WTC11 (cell line): ENCODE measurements at regions not wholly inside any gene's neighbourhood (a gene's known extent, or its start where the extent isn't known, plus 50 kb on each side); places are given as distances from the start of the nearest gene placed in this dataset.

Source experiments
- ATAC-seq: fragments of 200-7000 bp; cut with Tn5 transposase; 2 replicates; pipeline ENCODE4 v1.10.0; 2021; ENCODE audit warnings: mild to moderate bottlenecking, moderate library complexity
- CTCF ChIA-PET: fragments of 300-600 bp; sonication (Branson Sonifier 250); formaldehyde crosslinking; loops from one replicate; lab custom pipeline; 2021; ENCODE audit warnings: antibody characterized with exemption; lab: Charles Lee
- POLR2A ChIA-PET: fragments of 350-600 bp; sonication (Branson Sonifier 250); formaldehyde crosslinking; loops from one replicate; lab custom pipeline; 2021; ENCODE audit warnings: antibody characterized with exemption; lab: Charles Lee
- DNase-seq: peaks from one replicate; pipeline ENCODE4 v3.0.0; 2021; ENCODE audit warnings: low spot score
- H3K27ac Mint-ChIP-seq: 2 replicates; pipeline ENCODE4 v1.8.0; 2021; ENCODE audit warnings: mixed read lengths
- H3K27me3 Mint-ChIP-seq: 2 replicates; pipeline ENCODE4 v1.8.0; 2021; ENCODE audit warnings: low read depth, mild to moderate bottlenecking, moderate library complexity, mixed read lengths
- H3K36me3 Mint-ChIP-seq: 2 replicates; pipeline ENCODE4 v1.8.0; 2021; ENCODE audit warnings: mixed read lengths
- H3K4me1 Mint-ChIP-seq: 2 replicates; pipeline ENCODE4 v1.8.0; 2022; ENCODE audit warnings: mixed read lengths
- H3K4me3 Mint-ChIP-seq: 2 replicates; pipeline ENCODE4 v1.8.0; 2021; ENCODE audit warnings: mild to moderate bottlenecking, moderate library complexity, mixed read lengths
- H3K9me3 Mint-ChIP-seq: 2 replicates; pipeline ENCODE4 v1.8.0; 2021; ENCODE audit warnings: mixed read lengths
- CREB1 ChIP-seq: sonication (generic); formaldehyde crosslinking; IDR thresholded peaks from 2 replicates; pipeline ENCODE4 v1.8.0; 2023; ENCODE audit warnings: mild to moderate bottlenecking, missing genetic modification reagents
- ESRRA ChIP-seq: sonication (generic); formaldehyde crosslinking; IDR thresholded peaks from 2 replicates; pipeline ENCODE4 v1.8.1; 2022; ENCODE audit warnings: mild to moderate bottlenecking, missing genetic modification reagents, borderline replicate concordance
- FOXK1 ChIP-seq: sonication (generic); formaldehyde crosslinking; IDR thresholded peaks from 2 replicates; pipeline ENCODE4 v1.8.0; 2022; ENCODE audit warnings: mild to moderate bottlenecking, moderate library complexity, missing genetic modification reagents
- GTF2I ChIP-seq: fragments of 250-450 bp; sonication (Bioruptor Pico); conservative IDR thresholded peaks from 2 replicates; pipeline ENCODE4 v1.4.0; 2021; ENCODE audit warnings: mild to moderate bottlenecking
- IRF2 ChIP-seq: sonication (generic); formaldehyde crosslinking; IDR thresholded peaks from 2 replicates; pipeline ENCODE4 v1.8.0; 2022; ENCODE audit warnings: low read depth, missing genetic modification reagents, borderline replicate concordance
- JAZF1 ChIP-seq: fragments of 250-450 bp; sonication (Bioruptor Pico); IDR thresholded peaks from 2 replicates; pipeline ENCODE4 v1.9.0; 2021; ENCODE audit warnings: moderate library complexity, mild to moderate bottlenecking, inconsistent platforms
- MXD4 ChIP-seq: fragments of 250-450 bp; sonication (Bioruptor Pico); IDR thresholded peaks from 2 replicates; pipeline ENCODE4 v1.8.0; 2021; ENCODE audit warnings: mild to moderate bottlenecking, moderate library complexity, borderline replicate concordance
- NFATC4 ChIP-seq: fragments of 250-450 bp; sonication (Bioruptor Pico); IDR thresholded peaks from 2 replicates; pipeline ENCODE4 v1.9.0; 2021; ENCODE audit warnings: mild to moderate bottlenecking
- SMAD3 ChIP-seq: sonication (generic); formaldehyde crosslinking; IDR thresholded peaks from 2 replicates; pipeline ENCODE4 v1.8.0; 2022; ENCODE audit warnings: missing genetic modification reagents, mild to moderate bottlenecking, borderline replicate concordance
- SP1 ChIP-seq: sonication (generic); formaldehyde crosslinking; conservative IDR thresholded peaks from 2 replicates; pipeline ENCODE4 v1.8.1; 2022; ENCODE audit warnings: missing genetic modification reagents
- TP53 ChIP-seq: sonication (generic); formaldehyde crosslinking; IDR thresholded peaks from 2 replicates; pipeline ENCODE4 v1.8.1; 2023; ENCODE audit warnings: mild to moderate bottlenecking, missing genetic modification reagents
- ZNF138 ChIP-seq: sonication (generic); formaldehyde crosslinking; conservative IDR thresholded peaks from 2 replicates; pipeline ENCODE4 v1.8.1; 2022; ENCODE audit warnings: mild to moderate bottlenecking, moderate library complexity, missing genetic modification reagents
- ZNF317 ChIP-seq: sonication (generic); formaldehyde crosslinking; IDR thresholded peaks from 2 replicates; pipeline ENCODE4 v1.8.1; 2023; ENCODE audit warnings: low read depth, mild to moderate bottlenecking, moderate library complexity, missing genetic modification reagents, borderline replicate concordance
- ZNF396 ChIP-seq: fragments of 250-450 bp; sonication (Bioruptor Pico); IDR thresholded peaks from 2 replicates; pipeline ENCODE4 v1.8.0; 2021; ENCODE audit warnings: mild to moderate bottlenecking, moderate library complexity, borderline replicate concordance
- TF ChIP-seq, protein P1 (sequence below): sonication (generic); formaldehyde crosslinking; IDR thresholded peaks from 2 replicates; pipeline ENCODE4 v1.8.1; 2023; ENCODE audit warnings: mild to moderate bottlenecking, missing genetic modification reagents, borderline replicate concordance
- TF ChIP-seq, protein P2 (sequence below): sonication (generic); formaldehyde crosslinking; conservative IDR thresholded peaks from 2 replicates; pipeline ENCODE4 v1.8.1; 2022; ENCODE audit warnings: mild to moderate bottlenecking, missing genetic modification reagents
- TF ChIP-seq, protein P3 (sequence below): sonication (generic); formaldehyde crosslinking; IDR thresholded peaks from 2 replicates; pipeline ENCODE4 v1.8.1; 2023; ENCODE audit warnings: mild to moderate bottlenecking, missing genetic modification reagents, moderate library complexity
- TF ChIP-seq, protein P4 (sequence below): sonication (generic); formaldehyde crosslinking; IDR thresholded peaks from 2 replicates; pipeline ENCODE4 v1.8.1; 2022; ENCODE audit warnings: low read depth, missing genetic modification reagents, borderline replicate concordance
- TF ChIP-seq, protein P5 (sequence below): sonication (generic); formaldehyde crosslinking; IDR thresholded peaks from 2 replicates; pipeline ENCODE4 v1.8.1; 2023; ENCODE audit warnings: mild to moderate bottlenecking, missing genetic modification reagents
- TF ChIP-seq, protein P6 (sequence below): fragments of 250-450 bp; sonication (Bioruptor Pico); IDR thresholded peaks from 2 replicates; pipeline ENCODE4 v1.9.0; 2021; ENCODE audit warnings: mild to moderate bottlenecking
- TF ChIP-seq, protein P7 (sequence below): sonication (generic); formaldehyde crosslinking; IDR thresholded peaks from 2 replicates; pipeline ENCODE4 v1.8.0; 2022; ENCODE audit warnings: mild to moderate bottlenecking, missing genetic modification reagents

DNA sequence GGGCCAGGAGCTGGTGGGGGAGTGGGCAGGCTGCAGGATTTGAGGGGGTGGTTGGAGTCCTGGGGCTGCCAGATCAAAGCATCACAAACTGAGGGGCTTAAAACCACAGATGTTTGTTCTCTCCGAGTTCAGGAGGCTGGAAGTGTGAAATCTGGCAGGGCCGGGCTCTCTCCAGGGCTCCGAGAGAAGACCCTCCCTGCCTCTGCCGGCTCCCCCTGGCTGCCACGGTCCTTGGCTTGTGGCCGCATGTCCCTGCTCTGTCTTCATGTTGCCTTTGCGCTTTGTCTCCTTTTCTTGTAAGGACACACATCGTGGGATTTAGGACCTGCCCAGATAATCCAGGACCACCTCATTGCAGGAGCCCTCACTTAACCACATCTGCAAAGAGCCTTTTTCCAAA is 139.8 kb upstream of the GSE1 start (continued):
- TF ChIP-seq, protein P1, sequence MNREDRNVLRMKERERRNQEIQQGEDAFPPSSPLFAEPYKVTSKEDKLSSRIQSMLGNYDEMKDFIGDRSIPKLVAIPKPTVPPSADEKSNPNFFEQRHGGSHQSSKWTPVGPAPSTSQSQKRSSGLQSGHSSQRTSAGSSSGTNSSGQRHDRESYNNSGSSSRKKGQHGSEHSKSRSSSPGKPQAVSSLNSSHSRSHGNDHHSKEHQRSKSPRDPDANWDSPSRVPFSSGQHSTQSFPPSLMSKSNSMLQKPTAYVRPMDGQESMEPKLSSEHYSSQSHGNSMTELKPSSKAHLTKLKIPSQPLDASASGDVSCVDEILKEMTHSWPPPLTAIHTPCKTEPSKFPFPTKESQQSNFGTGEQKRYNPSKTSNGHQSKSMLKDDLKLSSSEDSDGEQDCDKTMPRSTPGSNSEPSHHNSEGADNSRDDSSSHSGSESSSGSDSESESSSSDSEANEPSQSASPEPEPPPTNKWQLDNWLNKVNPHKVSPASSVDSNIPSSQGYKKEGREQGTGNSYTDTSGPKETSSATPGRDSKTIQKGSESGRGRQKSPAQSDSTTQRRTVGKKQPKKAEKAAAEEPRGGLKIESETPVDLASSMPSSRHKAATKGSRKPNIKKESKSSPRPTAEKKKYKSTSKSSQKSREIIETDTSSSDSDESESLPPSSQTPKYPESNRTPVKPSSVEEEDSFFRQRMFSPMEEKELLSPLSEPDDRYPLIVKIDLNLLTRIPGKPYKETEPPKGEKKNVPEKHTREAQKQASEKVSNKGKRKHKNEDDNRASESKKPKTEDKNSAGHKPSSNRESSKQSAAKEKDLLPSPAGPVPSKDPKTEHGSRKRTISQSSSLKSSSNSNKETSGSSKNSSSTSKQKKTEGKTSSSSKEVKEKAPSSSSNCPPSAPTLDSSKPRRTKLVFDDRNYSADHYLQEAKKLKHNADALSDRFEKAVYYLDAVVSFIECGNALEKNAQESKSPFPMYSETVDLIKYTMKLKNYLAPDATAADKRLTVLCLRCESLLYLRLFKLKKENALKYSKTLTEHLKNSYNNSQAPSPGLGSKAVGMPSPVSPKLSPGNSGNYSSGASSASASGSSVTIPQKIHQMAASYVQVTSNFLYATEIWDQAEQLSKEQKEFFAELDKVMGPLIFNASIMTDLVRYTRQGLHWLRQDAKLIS = no peak

DNA sequence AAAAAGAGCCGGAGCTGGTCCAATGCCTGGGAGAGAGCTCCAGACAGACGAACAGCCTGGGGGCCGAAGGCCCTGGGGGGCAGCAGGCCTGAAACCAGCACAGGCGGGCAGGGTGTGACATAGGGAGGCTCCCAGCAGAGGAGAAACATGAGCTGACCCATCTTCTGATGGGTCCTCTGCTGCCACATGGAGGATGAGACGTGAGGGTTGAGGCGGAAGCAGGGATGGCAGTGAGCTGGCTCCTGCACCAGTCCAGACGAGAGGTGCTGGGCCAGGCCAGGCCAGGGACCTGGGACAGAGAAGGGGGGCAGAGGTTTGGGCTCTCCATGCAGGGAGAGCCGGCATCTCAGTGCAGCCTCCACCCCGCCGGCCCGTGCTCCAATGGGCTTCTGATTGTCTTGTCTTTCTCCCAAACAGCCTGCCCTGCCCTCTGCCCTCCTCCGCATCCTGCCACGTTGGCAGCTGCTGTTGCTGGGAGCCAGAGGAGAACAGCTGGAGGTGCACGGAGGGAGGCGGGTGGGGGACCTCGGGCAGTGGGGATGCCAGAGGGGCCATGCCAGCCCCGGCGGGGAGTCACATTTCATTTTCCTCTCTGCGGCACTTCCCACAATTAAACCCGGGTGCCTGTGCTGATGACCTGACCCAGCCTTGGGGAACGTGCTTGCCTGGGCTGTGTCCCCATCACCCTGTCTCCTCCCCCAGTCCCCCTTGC is 139.1 kb upstream of the GSE1 start:
- Mint-ChIP-seq H3K4me1 (peaks cover 25% of the 10 kb centered on the region), H3K9me3 (no peaks in the 10 kb centered on the region), H3K36me3 (no peaks in the 10 kb centered on the region), H3K4me3 (no peak overlapping the region), H3K27me3 (0 out of 2 replicates have a peak, but pooled peaks cover 2% of the 10 kb centered on the region), H3K27ac (0 out of 2 replicates have a peak overlapping the region, but pooled peaks have one; percentile 20)
- ChIA-PET POLR2A (no interaction called here), CTCF (interaction anchor here (0.6 to 2.9 kb wide), 27 partner anchors 8 to 1478 kb away, joined by 3 to 20 read pairs (median 5); no protein-coding TSS in a partner anchor)
- DNase-seq (no peak), ATAC-seq (peak; percentile 52)
- no peak for TF ChIP-seq IRF2 (CRISPR knock-in tag)
- TF ChIP-seq FOXK1 (CRISPR knock-in tag) = 0 out of 2 replicates have a peak, but pooled peaks have one; percentile 17

DNA sequence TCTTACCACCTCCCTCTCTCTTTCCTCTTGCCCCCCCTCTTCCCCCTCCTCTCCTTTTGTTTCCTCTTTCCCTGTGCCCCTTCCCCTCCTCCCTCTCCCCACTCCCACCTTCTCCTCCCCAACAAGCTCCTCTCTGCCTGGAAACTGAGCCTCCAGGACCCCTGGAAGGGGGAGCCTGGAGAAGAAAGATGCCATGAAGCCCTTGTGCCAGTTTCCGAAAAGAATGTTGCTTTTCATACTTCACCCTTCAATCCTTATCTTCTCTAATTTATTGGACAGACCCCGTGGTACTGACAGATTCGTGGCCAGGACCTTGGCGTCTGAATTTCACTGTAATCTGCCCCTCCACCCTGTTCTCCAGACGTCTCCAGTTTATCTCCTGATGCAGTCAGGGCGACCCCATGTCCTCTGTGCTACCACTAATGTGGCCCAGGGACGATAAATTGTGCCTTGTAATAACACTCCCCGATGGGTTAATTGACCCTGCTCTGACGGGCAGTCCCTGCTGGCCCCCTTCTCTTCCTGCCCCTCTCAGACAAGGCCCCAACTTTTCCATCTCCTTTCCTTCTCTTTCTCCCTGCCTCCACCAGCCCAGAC is 138.4 kb upstream of the GSE1 start:
- TF ChIP-seq ZNF317 (CRISPR knock-in tag) (no peak), NFATC4 (CRISPR knock-in tag) (no peak), ZNF396 (CRISPR knock-in tag) (no peak), GTF2I (CRISPR knock-in tag) (no peak), JAZF1 (CRISPR knock-in tag) (no peak), SMAD3 (CRISPR knock-in tag) (no peak), CREB1 (CRISPR knock-in tag) (no peak), ZNF138 (no peak), TP53 (CRISPR knock-in tag) (no peak), ESRRA (no peak), SP1 (no peak), MXD4 (CRISPR knock-in tag) (no peak)
- TF ChIP-seq, protein P2, sequence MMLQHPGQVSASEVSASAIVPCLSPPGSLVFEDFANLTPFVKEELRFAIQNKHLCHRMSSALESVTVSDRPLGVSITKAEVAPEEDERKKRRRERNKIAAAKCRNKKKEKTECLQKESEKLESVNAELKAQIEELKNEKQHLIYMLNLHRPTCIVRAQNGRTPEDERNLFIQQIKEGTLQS (CRISPR knock-in tag) = no peak
- TF ChIP-seq, protein P3, sequence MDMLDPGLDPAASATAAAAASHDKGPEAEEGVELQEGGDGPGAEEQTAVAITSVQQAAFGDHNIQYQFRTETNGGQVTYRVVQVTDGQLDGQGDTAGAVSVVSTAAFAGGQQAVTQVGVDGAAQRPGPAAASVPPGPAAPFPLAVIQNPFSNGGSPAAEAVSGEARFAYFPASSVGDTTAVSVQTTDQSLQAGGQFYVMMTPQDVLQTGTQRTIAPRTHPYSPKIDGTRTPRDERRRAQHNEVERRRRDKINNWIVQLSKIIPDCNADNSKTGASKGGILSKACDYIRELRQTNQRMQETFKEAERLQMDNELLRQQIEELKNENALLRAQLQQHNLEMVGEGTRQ (CRISPR knock-in tag) = no peak
- TF ChIP-seq, protein P4, sequence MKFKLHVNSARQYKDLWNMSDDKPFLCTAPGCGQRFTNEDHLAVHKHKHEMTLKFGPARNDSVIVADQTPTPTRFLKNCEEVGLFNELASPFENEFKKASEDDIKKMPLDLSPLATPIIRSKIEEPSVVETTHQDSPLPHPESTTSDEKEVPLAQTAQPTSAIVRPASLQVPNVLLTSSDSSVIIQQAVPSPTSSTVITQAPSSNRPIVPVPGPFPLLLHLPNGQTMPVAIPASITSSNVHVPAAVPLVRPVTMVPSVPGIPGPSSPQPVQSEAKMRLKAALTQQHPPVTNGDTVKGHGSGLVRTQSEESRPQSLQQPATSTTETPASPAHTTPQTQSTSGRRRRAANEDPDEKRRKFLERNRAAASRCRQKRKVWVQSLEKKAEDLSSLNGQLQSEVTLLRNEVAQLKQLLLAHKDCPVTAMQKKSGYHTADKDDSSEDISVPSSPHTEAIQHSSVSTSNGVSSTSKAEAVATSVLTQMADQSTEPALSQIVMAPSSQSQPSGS (CRISPR knock-in tag) = no peak
- TF ChIP-seq, protein P5, sequence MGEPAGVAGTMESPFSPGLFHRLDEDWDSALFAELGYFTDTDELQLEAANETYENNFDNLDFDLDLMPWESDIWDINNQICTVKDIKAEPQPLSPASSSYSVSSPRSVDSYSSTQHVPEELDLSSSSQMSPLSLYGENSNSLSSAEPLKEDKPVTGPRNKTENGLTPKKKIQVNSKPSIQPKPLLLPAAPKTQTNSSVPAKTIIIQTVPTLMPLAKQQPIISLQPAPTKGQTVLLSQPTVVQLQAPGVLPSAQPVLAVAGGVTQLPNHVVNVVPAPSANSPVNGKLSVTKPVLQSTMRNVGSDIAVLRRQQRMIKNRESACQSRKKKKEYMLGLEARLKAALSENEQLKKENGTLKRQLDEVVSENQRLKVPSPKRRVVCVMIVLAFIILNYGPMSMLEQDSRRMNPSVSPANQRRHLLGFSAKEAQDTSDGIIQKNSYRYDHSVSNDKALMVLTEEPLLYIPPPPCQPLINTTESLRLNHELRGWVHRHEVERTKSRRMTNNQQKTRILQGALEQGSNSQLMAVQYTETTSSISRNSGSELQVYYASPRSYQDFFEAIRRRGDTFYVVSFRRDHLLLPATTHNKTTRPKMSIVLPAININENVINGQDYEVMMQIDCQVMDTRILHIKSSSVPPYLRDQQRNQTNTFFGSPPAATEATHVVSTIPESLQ (CRISPR knock-in tag) = no peak
- TF ChIP-seq, protein P6, sequence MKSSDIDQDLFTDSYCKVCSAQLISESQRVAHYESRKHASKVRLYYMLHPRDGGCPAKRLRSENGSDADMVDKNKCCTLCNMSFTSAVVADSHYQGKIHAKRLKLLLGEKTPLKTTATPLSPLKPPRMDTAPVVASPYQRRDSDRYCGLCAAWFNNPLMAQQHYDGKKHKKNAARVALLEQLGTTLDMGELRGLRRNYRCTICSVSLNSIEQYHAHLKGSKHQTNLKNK = no peak
- TF ChIP-seq, protein P7, sequence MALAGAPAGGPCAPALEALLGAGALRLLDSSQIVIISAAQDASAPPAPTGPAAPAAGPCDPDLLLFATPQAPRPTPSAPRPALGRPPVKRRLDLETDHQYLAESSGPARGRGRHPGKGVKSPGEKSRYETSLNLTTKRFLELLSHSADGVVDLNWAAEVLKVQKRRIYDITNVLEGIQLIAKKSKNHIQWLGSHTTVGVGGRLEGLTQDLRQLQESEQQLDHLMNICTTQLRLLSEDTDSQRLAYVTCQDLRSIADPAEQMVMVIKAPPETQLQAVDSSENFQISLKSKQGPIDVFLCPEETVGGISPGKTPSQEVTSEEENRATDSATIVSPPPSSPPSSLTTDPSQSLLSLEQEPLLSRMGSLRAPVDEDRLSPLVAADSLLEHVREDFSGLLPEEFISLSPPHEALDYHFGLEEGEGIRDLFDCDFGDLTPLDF (CRISPR knock-in tag) = no peak
- Mint-ChIP-seq H3K36me3 (no peaks in the 10 kb centered on the region), H3K4me1 (peaks cover 25% of the 10 kb centered on the region), H3K4me3 (no peak overlapping the region), H3K27ac (peak overlapping the region; percentile 79), H3K9me3 (no peaks in the 10 kb centered on the region), H3K27me3 (0 out of 2 replicates have a peak, but pooled peaks cover 2% of the 10 kb centered on the region)
- DNase-seq (no peak), ATAC-seq (no peak)
- ChIA-PET CTCF (interaction anchor here (0.6 to 2.9 kb wide), 24 partner anchors 9 to 1479 kb away, joined by 3 to 20 read pairs (median 5); no protein-coding TSS in a partner anchor), POLR2A (no interaction called here)
